ENCODE measurements at regions not wholly inside any gene's neighbourhood (a gene's known extent, or its start where the extent isn't known, plus 50 kb on each side); places are given as distances from the start of the nearest gene placed in this dataset.

DNA sequence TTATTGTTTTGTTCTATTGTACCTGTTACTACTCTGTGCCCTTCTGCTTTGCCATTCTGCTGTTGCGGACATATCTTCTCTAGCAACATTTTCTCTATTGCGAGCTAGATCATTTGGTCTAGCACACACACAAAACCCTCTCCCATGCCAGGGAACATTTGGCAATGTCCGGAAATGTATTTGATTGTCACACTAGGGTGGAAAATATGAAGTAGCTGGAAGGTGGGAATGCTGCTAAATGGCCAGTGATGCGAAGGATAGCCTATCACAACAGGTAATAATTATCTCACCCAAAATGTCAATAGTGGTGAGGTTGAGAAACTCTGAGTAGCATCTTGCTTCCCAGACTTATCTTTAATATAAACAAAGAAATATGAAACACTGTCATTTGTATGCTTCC, 331.9 kb downstream of the HTR1B start:
- DNase-seq (no peak), ATAC-seq (no peak)
- Histone ChIP-seq H3K4me1 (no peaks in the 10 kb centered on the region), H3K9me3 (peaks cover 0 to 25% (median 9%) of the 10 kb centered on the region in 12 donors), H3K27me3 (no peaks in the 10 kb centered on the region), H3K4me3 (no peak overlapping the region), H3K27ac (no peak overlapping the region), H3K36me3 (no peaks in the 10 kb centered on the region)
- intact Hi-C loops (cut with DNase I) = no loop called here
- 86 to 91% (median 91%) methylated on average over 4 of the region's 4 CpGs for WGBS, 4 donors
- TF ChIP-seq POLR2A (IDR thresholded peaks at IDR 0.05) = no peak
- TF ChIP-seq, protein P1, sequence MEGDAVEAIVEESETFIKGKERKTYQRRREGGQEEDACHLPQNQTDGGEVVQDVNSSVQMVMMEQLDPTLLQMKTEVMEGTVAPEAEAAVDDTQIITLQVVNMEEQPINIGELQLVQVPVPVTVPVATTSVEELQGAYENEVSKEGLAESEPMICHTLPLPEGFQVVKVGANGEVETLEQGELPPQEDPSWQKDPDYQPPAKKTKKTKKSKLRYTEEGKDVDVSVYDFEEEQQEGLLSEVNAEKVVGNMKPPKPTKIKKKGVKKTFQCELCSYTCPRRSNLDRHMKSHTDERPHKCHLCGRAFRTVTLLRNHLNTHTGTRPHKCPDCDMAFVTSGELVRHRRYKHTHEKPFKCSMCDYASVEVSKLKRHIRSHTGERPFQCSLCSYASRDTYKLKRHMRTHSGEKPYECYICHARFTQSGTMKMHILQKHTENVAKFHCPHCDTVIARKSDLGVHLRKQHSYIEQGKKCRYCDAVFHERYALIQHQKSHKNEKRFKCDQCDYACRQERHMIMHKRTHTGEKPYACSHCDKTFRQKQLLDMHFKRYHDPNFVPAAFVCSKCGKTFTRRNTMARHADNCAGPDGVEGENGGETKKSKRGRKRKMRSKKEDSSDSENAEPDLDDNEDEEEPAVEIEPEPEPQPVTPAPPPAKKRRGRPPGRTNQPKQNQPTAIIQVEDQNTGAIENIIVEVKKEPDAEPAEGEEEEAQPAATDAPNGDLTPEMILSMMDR (IDR thresholded peaks at IDR 0.05) = no peak

- Histone ChIP-seq H3K27ac (no peak overlapping the region), H3K36me3 (no peaks in the 10 kb centered on the region), H3K27me3 (no peaks in the 10 kb centered on the region), H3K9me3 (peaks cover 0 to 31% (median 10%) of the 10 kb centered on the region in 12 donors), H3K4me3 (no peak overlapping the region), H3K4me1 (no peaks in the 10 kb centered on the region)
- DNase-seq = no peak
- TF ChIP-seq POLR2A (IDR thresholded peaks at IDR 0.05) = no peak
- TF ChIP-seq, protein P1 (IDR thresholded peaks at IDR 0.05) = no peak
- WGBS, 4 donors = 82 to 98% (median 90%) methylated on average over 1 of the region's 1 CpG
- no peak for ATAC-seq
- intact Hi-C loops (cut with DNase I) = no loop called here
Observed at GRCh38 chr6:77124604-77125003, 338.7 kb downstream of the HTR1B start.

GRCh38 chr6:77123527-77123926, 339.8 kb downstream of the HTR1B start:
- intact Hi-C loops (cut with DNase I) = no loop called here

DNA sequence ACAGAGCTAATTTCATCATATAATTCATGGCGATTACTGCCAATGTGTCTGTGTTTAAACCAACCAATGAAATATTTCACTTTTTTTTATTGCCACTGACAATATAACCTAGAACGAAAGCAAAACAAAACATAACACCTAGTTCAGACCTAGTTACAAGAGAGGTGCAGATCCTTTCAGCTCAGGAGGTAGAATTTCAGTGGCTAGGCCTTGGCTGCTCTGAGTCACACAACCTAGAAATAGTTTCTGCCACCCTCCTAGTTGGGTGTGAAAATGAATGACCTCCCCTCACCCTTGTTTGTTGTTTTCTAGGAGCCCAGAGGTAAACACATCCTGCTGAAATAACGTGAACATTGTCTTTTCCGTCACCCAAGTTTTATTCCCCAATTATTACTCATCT, 356.3 kb downstream of the HTR1B start:
- intact Hi-C loops (cut with DNase I) = no loop called here
- Histone ChIP-seq H3K4me3 (no peak overlapping the region), H3K9me3 (peaks cover 0 to 2% (median 0%) of the 10 kb centered on the region in 12 donors), H3K27me3 (no peaks in the 10 kb centered on the region), H3K27ac (no peak overlapping the region), H3K36me3 (no peaks in the 10 kb centered on the region), H3K4me1 (no peaks in the 10 kb centered on the region)
- TF ChIP-seq, protein P1 (IDR thresholded peaks at IDR 0.05) = no peak
- TF ChIP-seq POLR2A (IDR thresholded peaks at IDR 0.05) = no peak
- no peak for DNase-seq
- ATAC-seq = peak in 1 of 4 donors; percentile 37
- WGBS, 4 donors = 62 to 79% (median 69%) methylated on average over 4 of the region's 4 CpGs

More at GRCh38 chr6:77123527-77123926, 339.8 kb downstream of the HTR1B start:
- no peak overlapping the region for H3K27ac ChIP-seq
- ATAC-seq (no peak), DNase-seq (no peak)
- H3K4me1 ChIP-seq = no peaks in the 10 kb centered on the region
- H3K4me3 ChIP-seq = no peak overlapping the region
- H3K27me3 ChIP-seq = no peaks in the 10 kb centered on the region
- no peaks in the 10 kb centered on the region for H3K36me3 ChIP-seq
- 81 to 87% (median 86%) methylated on average over 3 of the region's 3 CpGs for WGBS, 4 donors
- H3K9me3 ChIP-seq = peaks cover 0 to 21% (median 3%) of the 10 kb centered on the region in 12 donors
- TF ChIP-seq POLR2A (IDR thresholded peaks at IDR 0.05) = no peak
- TF ChIP-seq, protein P1 (IDR thresholded peaks at IDR 0.05) = no peak
